H9 (cell line): ENCODE measurements at regions not wholly inside any gene's neighbourhood (a gene's known extent, or its start where the extent isn't known, plus 50 kb on each side); places are given as distances from the start of the nearest gene placed in this dataset.

Experiments
- DNase-seq: peaks from one replicate; pipeline ENCODE4 v3.0.0-alpha.2; 2017
- H2AFZ ChIP-seq: one replicate; pipeline ENCODE4 v1.6.1; 2013; ENCODE audit warnings: mild to moderate bottlenecking, low read length, control low read depth, moderate library complexity
- H2AK5ac ChIP-seq: 2 replicates; pipeline ENCODE4 v1.6.1; 2013; ENCODE audit warnings: low read length, control low read depth, mixed read lengths; ENCODE audit not compliant: insufficient read length
- H2BK120ac ChIP-seq: one replicate; pipeline ENCODE4 v1.6.1; 2013; ENCODE audit warnings: low read depth, mild to moderate bottlenecking, low read length, control low read depth, inconsistent platforms; ENCODE audit not compliant: poor library complexity, severe bottlenecking
- H2BK12ac ChIP-seq: 2 replicates; pipeline ENCODE4 v1.6.1; 2013; ENCODE audit warnings: low read length, control low read depth, mixed read lengths, low read depth; ENCODE audit not compliant: insufficient read length
- H2BK15ac ChIP-seq: 2 replicates; pipeline ENCODE4 v1.6.1; 2013; ENCODE audit warnings: low read depth, low read length, control low read depth
- H2BK20ac ChIP-seq: one replicate; pipeline ENCODE4 v1.6.1; 2013; ENCODE audit warnings: low read depth, mild to moderate bottlenecking, low read length, control low read depth, inconsistent platforms; ENCODE audit not compliant: poor library complexity, severe bottlenecking
- H2BK5ac ChIP-seq: 2 replicates; pipeline ENCODE4 v1.6.1; 2013; ENCODE audit warnings: low read length, control low read depth, mixed read lengths; ENCODE audit not compliant: insufficient read length
- H3K14ac ChIP-seq: 2 replicates; pipeline ENCODE4 v1.6.1; 2013; ENCODE audit warnings: low read length, control low read depth; ENCODE audit not compliant: insufficient read depth
- H3K18ac ChIP-seq: 2 replicates; pipeline ENCODE4 v1.6.1; 2013; ENCODE audit warnings: low read depth, mild to moderate bottlenecking, mixed read lengths, low read length, control low read depth; ENCODE audit not compliant: insufficient read length
- H3K23ac ChIP-seq: 2 replicates; pipeline ENCODE4 v1.6.1; 2013; ENCODE audit warnings: low read length, control low read depth, mixed read lengths, low read depth; ENCODE audit not compliant: insufficient read length
- H3K23me2 ChIP-seq: 2 replicates; pipeline ENCODE4 v1.6.1; 2013; ENCODE audit warnings: low read depth, mild to moderate bottlenecking, mixed read lengths, low read length, control low read depth; ENCODE audit not compliant: insufficient read length, poor library complexity, severe bottlenecking
- H3K27ac ChIP-seq: 2 replicates; pipeline ENCODE4 v1.5.1; 2013; ENCODE audit warnings: low read length, control low read depth, mixed read lengths, low read depth; ENCODE audit not compliant: insufficient read length
- H3K27me3 ChIP-seq: 2 replicates; pipeline ENCODE4 v1.6.1; 2013; ENCODE audit warnings: low read length, control low read depth, inconsistent platforms; ENCODE audit not compliant: insufficient read depth
- H3K4ac ChIP-seq: 2 replicates; pipeline ENCODE4 v1.6.1; 2013; ENCODE audit warnings: low read depth, mild to moderate bottlenecking, control low read depth, inconsistent platforms, low read length, moderate library complexity
- H3K4me1 ChIP-seq: 2 replicates; pipeline ENCODE4 v1.6.1; 2013; ENCODE audit warnings: low read length, control low read depth, inconsistent platforms; ENCODE audit not compliant: insufficient read depth
- H3K4me2 ChIP-seq: 2 replicates; pipeline ENCODE4 v1.6.1; 2013; ENCODE audit warnings: low read length, control low read depth, mixed read lengths; ENCODE audit not compliant: insufficient read length, insufficient read depth
- H3K56ac ChIP-seq: 2 replicates; pipeline ENCODE4 v1.6.1; 2013; ENCODE audit warnings: low read depth, mild to moderate bottlenecking, mixed read lengths, low read length, control low read depth; ENCODE audit not compliant: insufficient read length
- H3K79me1 ChIP-seq: 2 replicates; pipeline ENCODE4 v1.6.1; 2013; ENCODE audit warnings: low read depth, mild to moderate bottlenecking, moderate library complexity, low read length, control low read depth, inconsistent platforms; ENCODE audit not compliant: insufficient read depth, poor library complexity, severe bottlenecking
- H3K79me2 ChIP-seq: 2 replicates; pipeline ENCODE4 v1.6.1; 2013; ENCODE audit warnings: low read length, control low read depth, inconsistent platforms; ENCODE audit not compliant: insufficient read depth
- H3K9ac ChIP-seq: 2 replicates; pipeline ENCODE4 v1.6.1; 2013; ENCODE audit warnings: low read length, control low read depth, mixed read lengths; ENCODE audit not compliant: insufficient read length; ENCODE audit errors: extremely low read depth
- H3K9me3 ChIP-seq: one replicate; pipeline ENCODE4 v1.6.1; 2013; ENCODE audit warnings: low read depth, low read length, inconsistent platforms; ENCODE audit not compliant: control insufficient read depth
- H3T11ph ChIP-seq: one replicate; pipeline ENCODE4 v1.6.1; 2013; ENCODE audit warnings: mild to moderate bottlenecking, low read length, control low read depth, inconsistent platforms
- H4K20me1 ChIP-seq: one replicate; pipeline ENCODE4 v1.6.1; 2013; ENCODE audit not compliant: control insufficient read depth, insufficient read length, insufficient read depth
- H4K5ac ChIP-seq: 2 replicates; pipeline ENCODE4 v1.6.1; 2013; ENCODE audit warnings: low read depth, mild to moderate bottlenecking, mixed read lengths, low read length, control low read depth; ENCODE audit not compliant: insufficient read length
- H4K8ac ChIP-seq: replicated peaks from 2 replicates; pipeline ENCODE4 v1.6.1; 2013; ENCODE audit warnings: low read length, control low read depth, mixed read lengths, low read depth; ENCODE audit not compliant: insufficient read length
- H4K91ac ChIP-seq: 2 replicates; pipeline ENCODE4 v1.6.1; 2013; ENCODE audit warnings: low read depth, mild to moderate bottlenecking, moderate library complexity, mixed read lengths, low read length, control low read depth; ENCODE audit not compliant: insufficient read length
- H3K27ac Mint-ChIP-seq, 3 experiments: 2 replicates in 2 of 3; 3 replicates in 1 of 3; pipeline ENCODE4 v1.8.0; 2020 to 2021; ENCODE audit warnings: mixed read lengths in 3 of 3, mild to moderate bottlenecking in 1 of 3, moderate library complexity in 1 of 3
- H3K27me3 Mint-ChIP-seq: 2 replicates; pipeline ENCODE4 v1.8.0; 2021; ENCODE audit warnings: low read depth, mild to moderate bottlenecking, moderate library complexity, mixed read lengths
- H3K36me3 Mint-ChIP-seq, 3 experiments: 2 replicates in 2 of 3; 3 replicates in 1 of 3; pipeline ENCODE4 v1.8.0; 2020 to 2021; ENCODE audit warnings: low read depth in 3 of 3, mixed read lengths in 3 of 3; ENCODE audit not compliant: insufficient read depth in 1 of 3
- H3K4me1 Mint-ChIP-seq, 2 experiments: 2 replicates each; pipeline ENCODE4 v1.8.0; 2020; ENCODE audit warnings: mixed read lengths in 2 of 2
- H3K4me3 Mint-ChIP-seq, 2 experiments: 2 replicates in 1 of 2; 3 replicates in 1 of 2; pipeline ENCODE4 v1.8.0; 2020 to 2021; ENCODE audit warnings: mild to moderate bottlenecking in 2 of 2, mixed read lengths in 2 of 2, moderate library complexity in 1 of 2
- H3K9me3 Mint-ChIP-seq, 2 experiments: 2 replicates in 1 of 2; 3 replicates in 1 of 2; pipeline ENCODE4 v1.8.0; 2020; ENCODE audit warnings: mild to moderate bottlenecking in 2 of 2, mixed read lengths in 2 of 2, moderate library complexity in 1 of 2
- CTCF ChIP-seq: fragments of 200-600 bp; sonication (generic); conservative IDR thresholded peaks from 3 replicates; pipeline ENCODE4 v1.8.0; 2021; ENCODE audit warnings: antibody characterized with exemption, mild to moderate bottlenecking
- whole genome bisulfite sequencing: extraction: QIAGEN DNeasy Blood & Tissue Kit; methylation state at CpG from one replicate; pipeline ENCODE4 v1.1.7; 2013; ENCODE audit warnings: missing lambda C conversion rate, low lambda C conversion rate, mixed read lengths; ENCODE audit not compliant: insufficient read length; ENCODE audit errors: extremely low coverage; 5-methylcytosine and 5-hydroxymethylcytosine counted together

GRCh38 chr10:120975868-120976225 is 124.7 kb downstream of the WDR11 start:
- no peak for TF ChIP-seq CTCF
- Histone ChIP-seq H3T11ph (no peak overlapping the region), H3K14ac (no peak overlapping the region; the same call in 1 of the 2 replicates), H3K4ac (no peak overlapping the region), H3K9me3 (no peaks in the 10 kb centered on the region), H3K18ac (no peak overlapping the region), H2BK5ac (no peak overlapping the region), H4K20me1 (no peaks in the 10 kb centered on the region), H3K23me2 (peaks cover 9% of the 10 kb centered on the region), H4K5ac (no peak overlapping the region), H2AK5ac (no peak overlapping the region), H3K27me3 (peaks cover 6% of the 10 kb centered on the region; the same call in 1 of the 2 replicates), H3K4me1 (no peaks in the 10 kb centered on the region), H3K56ac (no peak overlapping the region), H2BK12ac (no peak overlapping the region), H3K23ac (no peak overlapping the region), H2AFZ (no peak overlapping the region), H3K79me1 (no peaks in the 10 kb centered on the region), H3K27ac (no peak overlapping the region), H3K9ac (no peak overlapping the region), H2BK20ac (no peak overlapping the region), H3K79me2 (no peaks in the 10 kb centered on the region), H2BK120ac (no peak overlapping the region), H2BK15ac (no peak overlapping the region), H4K8ac (no peak overlapping the region), H3K4me2 (no peak overlapping the region), H4K91ac (no peak overlapping the region)
- peaks cover 62% of the 10 kb centered on the region for H3K27me3 Mint-ChIP-seq
- peaks cover 10 to 15% of the 10 kb centered on the region in 2 experiments for H3K9me3 Mint-ChIP-seq
- no CpG with 5 or more reads among the region's 2 CpGs for WGBS
- peaks cover 0 to 13% (median 6%) of the 10 kb centered on the region in 3 experiments; a peak in 4 of 7 replicates for H3K36me3 Mint-ChIP-seq
- H3K4me3 Mint-ChIP-seq = no peak overlapping the region
- peaks cover 23 to 25% of the 10 kb centered on the region in 2 experiments for H3K4me1 Mint-ChIP-seq
- no peak overlapping the region for H3K27ac Mint-ChIP-seq
- no peak for DNase-seq
